GM20000 (cell line): ENCODE measurements at regions not wholly inside any gene's neighbourhood (a gene's known extent, or its start where the extent isn't known, plus 50 kb on each side); places are given as distances from the start of the nearest gene placed in this dataset.
A peak's percentile ranks its signal among the peaks of the same experiment; 100 is the strongest.

Experiments used
- DNase-seq: peaks from one replicate; pipeline ENCODE4 v3.0.0; 2012; ENCODE audit warnings: low spot score
- TF ChIP-seq, protein P1 (sequence below): IDR thresholded peaks from 2 replicates; pipeline ENCODE4 v1.5.1; 2012; ENCODE audit warnings: mild to moderate bottlenecking, control low read depth; ENCODE audit errors: extremely low read depth, missing control alignments

GRCh38 chr13:30366088-30366487 lies 56.2 kb upstream of the UBE2L5 start:
- no peak for DNase-seq
- TF ChIP-seq, protein P1, sequence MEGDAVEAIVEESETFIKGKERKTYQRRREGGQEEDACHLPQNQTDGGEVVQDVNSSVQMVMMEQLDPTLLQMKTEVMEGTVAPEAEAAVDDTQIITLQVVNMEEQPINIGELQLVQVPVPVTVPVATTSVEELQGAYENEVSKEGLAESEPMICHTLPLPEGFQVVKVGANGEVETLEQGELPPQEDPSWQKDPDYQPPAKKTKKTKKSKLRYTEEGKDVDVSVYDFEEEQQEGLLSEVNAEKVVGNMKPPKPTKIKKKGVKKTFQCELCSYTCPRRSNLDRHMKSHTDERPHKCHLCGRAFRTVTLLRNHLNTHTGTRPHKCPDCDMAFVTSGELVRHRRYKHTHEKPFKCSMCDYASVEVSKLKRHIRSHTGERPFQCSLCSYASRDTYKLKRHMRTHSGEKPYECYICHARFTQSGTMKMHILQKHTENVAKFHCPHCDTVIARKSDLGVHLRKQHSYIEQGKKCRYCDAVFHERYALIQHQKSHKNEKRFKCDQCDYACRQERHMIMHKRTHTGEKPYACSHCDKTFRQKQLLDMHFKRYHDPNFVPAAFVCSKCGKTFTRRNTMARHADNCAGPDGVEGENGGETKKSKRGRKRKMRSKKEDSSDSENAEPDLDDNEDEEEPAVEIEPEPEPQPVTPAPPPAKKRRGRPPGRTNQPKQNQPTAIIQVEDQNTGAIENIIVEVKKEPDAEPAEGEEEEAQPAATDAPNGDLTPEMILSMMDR = no peak

DNA sequence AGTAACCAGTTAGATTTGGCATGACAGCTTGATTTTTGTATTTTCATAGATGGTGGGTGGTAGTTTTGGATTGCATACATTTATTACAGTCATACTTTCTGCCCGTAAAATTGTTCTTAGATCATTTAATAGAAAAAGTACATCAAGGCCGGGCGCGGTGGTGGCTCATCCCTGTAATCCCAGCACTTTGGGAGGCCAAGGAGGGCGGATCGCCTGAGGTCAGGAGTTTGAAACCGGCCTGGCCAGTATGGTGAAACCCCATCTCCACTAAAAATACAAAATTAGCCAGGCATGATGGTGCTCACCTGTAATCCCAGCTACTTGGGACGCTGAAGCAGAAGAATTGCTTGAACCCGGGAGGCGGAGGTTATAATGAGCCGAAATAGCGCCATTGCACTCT lies 55.0 kb upstream of the UBE2L5 start:
- TF ChIP-seq, protein P1 = no peak
- DNase-seq = no peak

- no peak for DNase-seq
- TF ChIP-seq, protein P1 = no peak
Measured at GRCh38 chr13:30370146-30370545, 52.1 kb upstream of the UBE2L5 start.

DNA sequence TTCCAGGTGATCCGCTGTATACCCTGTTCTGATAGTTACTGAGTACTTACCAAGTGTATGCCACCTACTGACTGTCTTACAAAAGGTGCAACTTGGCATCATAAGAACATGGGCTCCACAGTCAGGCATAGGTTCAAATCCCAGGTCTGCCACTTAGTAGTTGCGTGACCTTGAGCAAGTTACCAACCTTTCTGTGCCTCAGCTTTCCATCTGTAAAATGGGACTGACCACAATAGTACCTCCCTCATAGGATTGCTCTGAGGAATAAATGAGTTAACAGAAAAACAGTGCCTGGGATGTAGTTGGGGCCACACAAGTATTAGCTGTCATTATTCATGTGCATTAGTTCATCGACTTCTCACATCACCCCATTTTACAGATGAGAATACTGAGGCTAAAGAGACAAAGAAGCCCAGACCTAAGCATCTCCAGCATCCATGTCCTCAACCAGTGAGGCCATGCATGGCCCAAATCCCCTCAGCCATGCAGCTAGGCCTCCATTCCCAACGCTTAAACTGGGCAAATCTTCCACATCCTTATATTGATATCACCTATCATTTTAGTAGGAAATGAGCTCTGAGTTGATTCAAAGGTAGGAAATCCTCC lies 51.3 kb upstream of the UBE2L5 start:
- TF ChIP-seq, protein P1 = no peak
- no peak for DNase-seq

- TF ChIP-seq, protein P1 = no peak
- peak; percentile 58 for DNase-seq
Measured at GRCh38 chr13:30371649-30372265, 50.5 kb upstream of the UBE2L5 start.
